ENCODE measurements at regions not wholly inside any gene's neighbourhood (a gene's known extent, or its start where the extent isn't known, plus 50 kb on each side); places are given as distances from the start of the nearest gene placed in this dataset.
"Not testable (repeated sequence)": the region's sequence is repeated elsewhere in the genome, so short reads cannot be mapped to it uniquely, and the experiment has no call there.

- intact Hi-C loops (cut with micrococcal nuclease): no loop called here
- no peak for ATAC-seq
- DNase-seq: no peak
Observed at GRCh38 chr15:26148156-26148860, 285.2 kb upstream of the ATP10A start.

GRCh38 chr15:26146202-26146601 lies 283.1 kb upstream of the ATP10A start:
- no peak for ATAC-seq
- intact Hi-C loops (cut with micrococcal nuclease): no loop called here
- DNase-seq: no peak

- intact Hi-C loops (cut with micrococcal nuclease): no loop called here
- no peak for DNase-seq
- no peak for ATAC-seq
Observed at GRCh38 chr15:26145796-26146195, 282.7 kb upstream of the ATP10A start.

GRCh38 chr15:26144836-26145235 lies 281.7 kb upstream of the ATP10A start:
- DNase-seq (no peak), ATAC-seq (no peak)
- intact Hi-C loops (cut with micrococcal nuclease): no loop called here

GRCh38 chr15:26143221-26143620 lies 280.1 kb upstream of the ATP10A start:
- intact Hi-C loops (cut with micrococcal nuclease): no loop called here
- no peak for ATAC-seq

GRCh38 chr15:26134812-26135211 lies 271.7 kb upstream of the ATP10A start:
- ATAC-seq (no peak), DNase-seq (no peak)
- intact Hi-C loops (cut with micrococcal nuclease): no loop called here

More at GRCh38 chr15:26143221-26143620, 280.1 kb upstream of the ATP10A start:
- no peak for DNase-seq

GRCh38 chr15:26134152-26134551 lies 271.0 kb upstream of the ATP10A start:
- DNase-seq (no peak), ATAC-seq (no peak)
- intact Hi-C loops (cut with micrococcal nuclease): no loop called here

GRCh38 chr15:26132811-26133210 lies 269.7 kb upstream of the ATP10A start:
- ATAC-seq (no peak), DNase-seq (no peak)
- intact Hi-C loops (cut with micrococcal nuclease): no loop called here

GRCh38 chr15:26129852-26130251 lies 266.7 kb upstream of the ATP10A start:
- DNase-seq: no peak
- no peak for ATAC-seq
- intact Hi-C loops (cut with micrococcal nuclease): no loop called here

GRCh38 chr15:26128611-26129140 lies 265.5 kb upstream of the ATP10A start:
- no peak for ATAC-seq
- intact Hi-C loops (cut with micrococcal nuclease): no loop called here

GRCh38 chr15:26126819-26127387 lies 263.8 kb upstream of the ATP10A start:
- ATAC-seq: no peak
- intact Hi-C loops (cut with micrococcal nuclease): no loop called here
- no peak for DNase-seq

More at GRCh38 chr15:26128611-26129140, 265.5 kb upstream of the ATP10A start:
- no peak for DNase-seq

- peak; percentile 58 for ATAC-seq
- peak; percentile 49 for DNase-seq
- intact Hi-C loops (cut with micrococcal nuclease): no loop called here
Observed at GRCh38 chr15:26126070-26126469, 262.9 kb upstream of the ATP10A start.

- intact Hi-C loops (cut with micrococcal nuclease): no loop called here
- no peak for ATAC-seq
Observed at GRCh38 chr15:26125664-26126063, 262.5 kb upstream of the ATP10A start.

GRCh38 chr15:26119322-26119721 lies 256.2 kb upstream of the ATP10A start:
- intact Hi-C loops (cut with micrococcal nuclease): no loop called here
- DNase-seq: no peak
- no peak for ATAC-seq

More at GRCh38 chr15:26125664-26126063, 262.5 kb upstream of the ATP10A start:
- no peak for DNase-seq

- intact Hi-C loops (cut with micrococcal nuclease): no loop called here
- no peak for DNase-seq
- ATAC-seq: no peak
Observed at GRCh38 chr15:26115229-26115943, 252.3 kb upstream of the ATP10A start.

GRCh38 chr15:26114128-26114527 lies 251.0 kb upstream of the ATP10A start:
- intact Hi-C loops (cut with micrococcal nuclease); DNase-seq; ATAC-seq: not testable (repeated sequence)

GRCh38 chr15:26113296-26113695 lies 250.2 kb upstream of the ATP10A start:
- no peak for ATAC-seq
- intact Hi-C loops (cut with micrococcal nuclease): no loop called here
- no peak for DNase-seq

GRCh38 chr15:26109203-26109602 lies 246.1 kb upstream of the ATP10A start:
- ATAC-seq: no peak
- intact Hi-C loops (cut with micrococcal nuclease): no loop called here
- no peak for DNase-seq

GRCh38 chr15:26106556-26106955 lies 243.4 kb upstream of the ATP10A start:
- intact Hi-C loops (cut with micrococcal nuclease): no loop called here
- no peak for ATAC-seq
- DNase-seq: no peak

GRCh38 chr15:26103002-26103404 lies 239.9 kb upstream of the ATP10A start:
- DNase-seq (no peak), ATAC-seq (no peak)
- intact Hi-C loops (cut with micrococcal nuclease): no loop called here
